ENCODE measurements at regions not wholly inside any gene's neighbourhood (a gene's known extent, or its start where the extent isn't known, plus 50 kb on each side); places are given as distances from the start of the nearest gene placed in this dataset.

GRCh38 chr21:19713313-19713712 lies 1284.9 kb upstream of the NCAM2 start:
- no peak for DNase-seq

- DNase-seq, result no peak
Measured at GRCh38 chr21:19724081-19724480, 1274.1 kb upstream of the NCAM2 start.

- DNase-seq, result no peak
Measured at GRCh38 chr21:19731251-19731650, 1267.0 kb upstream of the NCAM2 start.

GRCh38 chr21:19759836-19760235 lies 1238.4 kb upstream of the NCAM2 start:
- no peak for DNase-seq

- DNase-seq, result no peak
Measured at GRCh38 chr21:19767546-19767945, 1230.7 kb upstream of the NCAM2 start.

GRCh38 chr21:19771881-19772280 lies 1226.3 kb upstream of the NCAM2 start:
- DNase-seq, result no peak

- DNase-seq, result no peak
Measured at GRCh38 chr21:19776076-19776475, 1222.1 kb upstream of the NCAM2 start.

GRCh38 chr21:19781881-19782652 lies 1216.1 kb upstream of the NCAM2 start:
- no peak for DNase-seq

GRCh38 chr21:19785941-19786340 lies 1212.3 kb upstream of the NCAM2 start:
- no peak for DNase-seq

GRCh38 chr21:19792004-19792403 lies 1206.2 kb upstream of the NCAM2 start:
- no peak for DNase-seq

GRCh38 chr21:19807201-19807600 lies 1191.0 kb upstream of the NCAM2 start:
- DNase-seq, result no peak

GRCh38 chr21:19810779-19811178 lies 1187.4 kb upstream of the NCAM2 start:
- DNase-seq, result no peak

GRCh38 chr21:19830446-19830845 lies 1167.8 kb upstream of the NCAM2 start:
- no peak for DNase-seq

- DNase-seq, result no peak
Measured at GRCh38 chr21:19832551-19832950, 1165.7 kb upstream of the NCAM2 start.

- DNase-seq, result no peak
Measured at GRCh38 chr21:19833082-19833481, 1165.1 kb upstream of the NCAM2 start.

- no peak for DNase-seq
Measured at GRCh38 chr21:19842601-19843000, 1155.6 kb upstream of the NCAM2 start.

GRCh38 chr21:19844334-19844733 lies 1153.9 kb upstream of the NCAM2 start:
- DNase-seq, result no peak

- no peak for DNase-seq
Measured at GRCh38 chr21:19850157-19850556, 1148.1 kb upstream of the NCAM2 start.

- DNase-seq, result no peak
Measured at GRCh38 chr21:19853061-19853460, 1145.1 kb upstream of the NCAM2 start.

GRCh38 chr21:19853709-19854575 lies 1144.3 kb upstream of the NCAM2 start:
- DNase-seq, result no peak

- DNase-seq, result no peak
Measured at GRCh38 chr21:19855522-19855921, 1142.7 kb upstream of the NCAM2 start.

GRCh38 chr21:19864476-19864875 lies 1133.7 kb upstream of the NCAM2 start:
- no peak for DNase-seq

- DNase-seq, result no peak
Measured at GRCh38 chr21:19870682-19871081, 1127.5 kb upstream of the NCAM2 start.

GRCh38 chr21:19874521-19874920 lies 1123.7 kb upstream of the NCAM2 start:
- no peak for DNase-seq
